Neural cell (in vitro differentiated cells): ENCODE measurements at regions not wholly inside any gene's neighbourhood (a gene's known extent, or its start where the extent isn't known, plus 50 kb on each side); places are given as distances from the start of the nearest gene placed in this dataset.

Source experiments
- CTCF ChIP-seq: fragments of 450-650 bp; IDR thresholded peaks from 2 replicates; pipeline ENCODE4 v1.5.1; 2014; ENCODE audit warnings: antibody characterized with exemption, mild to moderate bottlenecking, moderate library complexity; ENCODE audit not compliant: poor library complexity, severe bottlenecking
- EP300 ChIP-seq: fragments of 450-650 bp; conservative IDR thresholded peaks from 2 replicates; pipeline ENCODE4 v1.6.1; 2014; ENCODE audit warnings: antibody characterized with exemption, mild to moderate bottlenecking, moderate library complexity; ENCODE audit not compliant: poor library complexity, severe bottlenecking
- EZH2 ChIP-seq: fragments of 200-600, 300-800 bp; shearing (Covaris generic), sonication (generic); IDR thresholded peaks from 2 replicates; pipeline ENCODE4 v1.6.1; 2014; ENCODE audit warnings: antibody characterized with exemption, low read length, borderline replicate concordance, mild to moderate bottlenecking; ENCODE audit not compliant: insufficient read depth, poor library complexity, severe bottlenecking
- MXI1 ChIP-seq: fragments of 450-650 bp; conservative IDR thresholded peaks from 2 replicates; pipeline ENCODE4 v1.6.1; 2014; ENCODE audit warnings: antibody characterized with exemption, mild to moderate bottlenecking; ENCODE audit not compliant: poor library complexity, severe bottlenecking
- POLR2AphosphoS5 ChIP-seq: IDR thresholded peaks from 2 replicates; pipeline ENCODE4 v1.6.1; 2012
- RAD21 ChIP-seq: fragments of 450-650 bp; conservative IDR thresholded peaks from 2 replicates; pipeline ENCODE4 v1.6.1; 2014; ENCODE audit warnings: antibody characterized with exemption, mild to moderate bottlenecking, moderate library complexity
- REST ChIP-seq: IDR thresholded peaks from 2 replicates; pipeline ENCODE4 v1.6.1; 2012; ENCODE audit warnings: borderline replicate concordance
- SMC3 ChIP-seq: fragments of 450-650 bp; conservative IDR thresholded peaks from 2 replicates; pipeline ENCODE4 v1.6.1; 2014; ENCODE audit warnings: antibody characterized with exemption, mild to moderate bottlenecking, moderate library complexity; ENCODE audit not compliant: poor library complexity
- TAF1 ChIP-seq: IDR thresholded peaks from 2 replicates; pipeline ENCODE4 v1.6.1; 2012; ENCODE audit warnings: low read depth

GRCh38 chr10:3909339-3909738 lies 124.3 kb upstream of the KLF6 start:
- TF ChIP-seq CTCF, result no peak
- no peak for TF ChIP-seq POLR2AphosphoS5
- no peak for TF ChIP-seq EP300
- no peak for TF ChIP-seq REST
- TF ChIP-seq TAF1, result no peak
- TF ChIP-seq MXI1, result no peak
- TF ChIP-seq EZH2, result no peak
- TF ChIP-seq SMC3, result no peak
- no peak for TF ChIP-seq RAD21
